ENCODE measurements at regions not wholly inside any gene's neighbourhood (a gene's known extent, or its start where the extent isn't known, plus 50 kb on each side); places are given as distances from the start of the nearest gene placed in this dataset.
"Not testable (repeated sequence)": the region's sequence is repeated elsewhere in the genome, so short reads cannot be mapped to it uniquely, and the experiment has no call there.

GRCh38 chr22:19641254-19641982 lies 72.9 kb upstream of the SEPTIN5 start:
- DNase-seq (ENCODE audit: low spot score) = peak; percentile 28

- no peak for DNase-seq (ENCODE audit: low spot score)
Observed at GRCh38 chr22:19641983-19642451, 72.3 kb upstream of the SEPTIN5 start.

GRCh38 chr22:19643448-19644313 lies 70.6 kb upstream of the SEPTIN5 start:
- no peak for DNase-seq (ENCODE audit: low spot score)

GRCh38 chr22:19644314-19645223 lies 69.7 kb upstream of the SEPTIN5 start:
- no peak for DNase-seq (ENCODE audit: low spot score)

- DNase-seq (ENCODE audit: low spot score) = no peak
Observed at GRCh38 chr22:19645391-19645790, 68.9 kb upstream of the SEPTIN5 start.

- DNase-seq (ENCODE audit: low spot score) = no peak
Observed at GRCh38 chr22:19645905-19646304, 68.4 kb upstream of the SEPTIN5 start.

- DNase-seq (ENCODE audit: low spot score) = no peak
Observed at GRCh38 chr22:19646383-19646782, 67.9 kb upstream of the SEPTIN5 start.

- DNase-seq (ENCODE audit: low spot score) = no peak
Observed at GRCh38 chr22:19648419-19648929, 65.8 kb upstream of the SEPTIN5 start.

GRCh38 chr22:19652316-19652715 lies 62.0 kb upstream of the SEPTIN5 start:
- DNase-seq (ENCODE audit: low spot score) = no peak

GRCh38 chr22:19654338-19654987 lies 59.8 kb upstream of the SEPTIN5 start:
- DNase-seq (ENCODE audit: low spot score) = no peak

GRCh38 chr22:19655399-19655798 lies 58.9 kb upstream of the SEPTIN5 start:
- no peak for DNase-seq (ENCODE audit: low spot score)

GRCh38 chr22:19656541-19657251 lies 57.6 kb upstream of the SEPTIN5 start:
- no peak for DNase-seq (ENCODE audit: low spot score)

GRCh38 chr22:19657252-19658056 lies 56.8 kb upstream of the SEPTIN5 start:
- no peak for DNase-seq (ENCODE audit: low spot score)

- DNase-seq (ENCODE audit: low spot score) = no peak
Observed at GRCh38 chr22:19658057-19658966, 56.0 kb upstream of the SEPTIN5 start.

GRCh38 chr22:19658967-19659804 lies 55.1 kb upstream of the SEPTIN5 start:
- no peak for DNase-seq (ENCODE audit: low spot score)

- DNase-seq (ENCODE audit: low spot score) = no peak
Observed at GRCh38 chr22:19659805-19660345, 54.4 kb upstream of the SEPTIN5 start.

- DNase-seq (ENCODE audit: low spot score) = not testable (repeated sequence)
Observed at GRCh38 chr22:19660583-19660982, 53.7 kb upstream of the SEPTIN5 start.

All from putamen (tissue), 1 donor.